ENCODE measurements at regions not wholly inside any gene's neighbourhood (a gene's known extent, or its start where the extent isn't known, plus 50 kb on each side); places are given as distances from the start of the nearest gene placed in this dataset.

- TF ChIP-seq CTCF (IDR thresholded peaks at IDR 0.05; ENCODE audit: control extremely low read depth, extremely low read depth), result no peak
- ATAC-seq (ENCODE audit: insufficient read depth, low FRiP score) (no peak), DNase-seq (no peak)
- Histone ChIP-seq H3K9ac (ENCODE audit: insufficient read depth in 1 of 2, low read length in 2 of 2) (no peak overlapping the region), H3K27me3 (ENCODE audit: control insufficient read depth in 3 of 3, insufficient read depth in 3 of 3, low read length in 2 of 3) (no peaks in the 10 kb centered on the region), H3K36me3 (ENCODE audit: control insufficient read depth in 4 of 4, insufficient read depth in 4 of 4, low read length in 4 of 4) (no peaks in the 10 kb centered on the region), H3K4me1 (ENCODE audit: control insufficient read depth in 5 of 5, insufficient read depth in 5 of 5, low read length in 5 of 5) (no peaks in the 10 kb centered on the region), H3K27ac (ENCODE audit: low read depth in 1 of 2, low read length in 1 of 2) (no peak overlapping the region), H3K4me3 (no peak overlapping the region), H3K9me3 (ENCODE audit: control insufficient read depth in 4 of 4, insufficient read depth in 3 of 4, low read length in 3 of 4) (no peaks in the 10 kb centered on the region)
- 77 to 88% methylated on average over 3 of the region's 3 CpGs for WGBS, 2 donors
Measured at GRCh38 chr3:152516216-152516615, 247.5 kb downstream of the MBNL1 start.

GRCh38 chr3:152517502-152517901 lies 248.8 kb downstream of the MBNL1 start:
- TF ChIP-seq CTCF (IDR thresholded peaks at IDR 0.05; ENCODE audit: control extremely low read depth, extremely low read depth), result no peak
- no peaks in the 10 kb centered on the region for H3K36me3 ChIP-seq (ENCODE audit: control insufficient read depth in 4 of 4, insufficient read depth in 4 of 4, low read length in 4 of 4)
- WGBS, 2 donors, result 84 to 88% methylated on average over 2 of the region's 2 CpGs
- H3K4me3 ChIP-seq, result no peak overlapping the region
- H3K27me3 ChIP-seq (ENCODE audit: control insufficient read depth in 3 of 3, insufficient read depth in 3 of 3, low read length in 2 of 3), result no peaks in the 10 kb centered on the region
- no peak overlapping the region for H3K9ac ChIP-seq (ENCODE audit: insufficient read depth in 1 of 2, low read length in 2 of 2)
- DNase-seq (no peak), ATAC-seq (ENCODE audit: insufficient read depth, low FRiP score) (no peak)
- no peak overlapping the region for H3K27ac ChIP-seq (ENCODE audit: low read depth in 1 of 2, low read length in 1 of 2)
- no peaks in the 10 kb centered on the region for H3K4me1 ChIP-seq (ENCODE audit: control insufficient read depth in 5 of 5, insufficient read depth in 5 of 5, low read length in 5 of 5)
- H3K9me3 ChIP-seq (ENCODE audit: control insufficient read depth in 4 of 4, insufficient read depth in 3 of 4, low read length in 3 of 4), result no peaks in the 10 kb centered on the region

GRCh38 chr3:152518346-152518745 lies 249.6 kb downstream of the MBNL1 start:
- H3K4me3 ChIP-seq, result no peak overlapping the region
- H3K36me3 ChIP-seq (ENCODE audit: control insufficient read depth in 4 of 4, insufficient read depth in 4 of 4, low read length in 4 of 4), result no peaks in the 10 kb centered on the region
- H3K27me3 ChIP-seq (ENCODE audit: control insufficient read depth in 3 of 3, insufficient read depth in 3 of 3, low read length in 2 of 3), result no peaks in the 10 kb centered on the region
- no peaks in the 10 kb centered on the region for H3K4me1 ChIP-seq (ENCODE audit: control insufficient read depth in 5 of 5, insufficient read depth in 5 of 5, low read length in 5 of 5)
- no peak overlapping the region for H3K9ac ChIP-seq (ENCODE audit: insufficient read depth in 1 of 2, low read length in 2 of 2)
- 96 to 99% methylated on average over 2 of the region's 2 CpGs for WGBS, 2 donors
- DNase-seq, result no peak
- TF ChIP-seq CTCF (IDR thresholded peaks at IDR 0.05; ENCODE audit: control extremely low read depth, extremely low read depth), result no peak
- no peak for ATAC-seq (ENCODE audit: insufficient read depth, low FRiP score)
- no peaks in the 10 kb centered on the region for H3K9me3 ChIP-seq (ENCODE audit: control insufficient read depth in 4 of 4, insufficient read depth in 3 of 4, low read length in 3 of 4)
- no peak overlapping the region for H3K27ac ChIP-seq (ENCODE audit: low read depth in 1 of 2, low read length in 1 of 2)

GRCh38 chr3:152519376-152519775 lies 250.6 kb downstream of the MBNL1 start:
- H3K27ac ChIP-seq (ENCODE audit: low read depth in 1 of 2, low read length in 1 of 2), result no peak overlapping the region
- ATAC-seq (ENCODE audit: insufficient read depth, low FRiP score), result no peak
- no peaks in the 10 kb centered on the region for H3K9me3 ChIP-seq (ENCODE audit: control insufficient read depth in 4 of 4, insufficient read depth in 3 of 4, low read length in 3 of 4)

More at GRCh38 chr3:152519376-152519775, 250.6 kb downstream of the MBNL1 start:
- Histone ChIP-seq H3K4me1 (ENCODE audit: control insufficient read depth in 5 of 5, insufficient read depth in 5 of 5, low read length in 5 of 5) (no peaks in the 10 kb centered on the region), H3K4me3 (no peak overlapping the region), H3K9ac (ENCODE audit: insufficient read depth in 1 of 2, low read length in 2 of 2) (no peak overlapping the region), H3K36me3 (ENCODE audit: control insufficient read depth in 4 of 4, insufficient read depth in 4 of 4, low read length in 4 of 4) (no peaks in the 10 kb centered on the region), H3K27me3 (ENCODE audit: control insufficient read depth in 3 of 3, insufficient read depth in 3 of 3, low read length in 2 of 3) (no peaks in the 10 kb centered on the region)
- DNase-seq, result no peak
- no peak for TF ChIP-seq CTCF (IDR thresholded peaks at IDR 0.05; ENCODE audit: control extremely low read depth, extremely low read depth)

All from lung (tissue), 11 donors.